ENCODE measurements at regions not wholly inside any gene's neighbourhood (a gene's known extent, or its start where the extent isn't known, plus 50 kb on each side); places are given as distances from the start of the nearest gene placed in this dataset.

DNA sequence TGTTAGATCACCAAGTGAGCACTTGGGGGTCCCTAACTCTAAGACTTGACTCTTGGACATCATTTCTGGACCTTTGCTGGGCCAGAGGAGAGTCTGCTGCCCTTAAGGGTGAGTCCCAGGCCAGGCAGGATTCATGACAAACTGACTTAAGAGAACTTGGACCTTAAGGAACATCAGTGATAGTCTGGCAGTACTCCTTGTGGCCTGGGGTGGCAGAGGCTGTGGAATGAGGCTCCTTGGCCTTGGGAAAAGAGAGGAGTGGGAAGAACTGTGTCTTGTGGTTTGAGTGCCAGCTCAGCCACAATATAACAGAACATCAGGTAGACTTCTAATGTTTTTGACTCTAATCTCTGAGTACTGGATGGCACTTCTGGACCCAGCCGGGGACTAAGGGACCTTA, 478.7 kb downstream of the MEI4 start:
- no peak for TF ChIP-seq EZH2 (IDR thresholded peaks at IDR 0.05; ENCODE audit: insufficient read depth, poor library complexity, severe bottlenecking)
- no peak for TF ChIP-seq EZH2phosphoT487 (IDR thresholded peaks at IDR 0.05; ENCODE audit: insufficient read depth, low read depth)
- in situ Hi-C loops (cut with MboI) = no loop called here
- H3K9ac ChIP-seq = no peak overlapping the region
- no peaks in the 10 kb centered on the region for H3K79me2 ChIP-seq (ENCODE audit: insufficient read depth)
- DNase-seq = no peak
- H4K20me1 ChIP-seq (ENCODE audit: insufficient read depth) = no peaks in the 10 kb centered on the region
- H3K4me1 ChIP-seq (ENCODE audit: insufficient read depth) = no peaks in the 10 kb centered on the region
- no peaks in the 10 kb centered on the region for H3F3A ChIP-seq (ENCODE audit: insufficient read depth)
- no peak overlapping the region for H3K27ac ChIP-seq
- H3K4me2 ChIP-seq (ENCODE audit: unreplicated experiment) = no peak overlapping the region
- no peak overlapping the region for H3K4me3 ChIP-seq
- H3K27me3 ChIP-seq (replicated peaks; ENCODE audit: insufficient read depth) = no peaks in the 10 kb centered on the region
- no peaks in the 10 kb centered on the region for H3K36me3 ChIP-seq (ENCODE audit: low read depth)
- 29 to 48% methylated on average over 1 of the region's 1 CpG for WGBS, 2 experiments (ENCODE audit: low coverage in 1 of 2, low lambda C conversion rate in 2 of 2, missing lambda C conversion rate in 2 of 2)
- H2AFZ ChIP-seq = no peak overlapping the region
- no peaks in the 10 kb centered on the region for H3K9me2 ChIP-seq (ENCODE audit: insufficient read depth)
- no peaks in the 10 kb centered on the region for H3K9me3 ChIP-seq (ENCODE audit: low read depth)

DNA sequence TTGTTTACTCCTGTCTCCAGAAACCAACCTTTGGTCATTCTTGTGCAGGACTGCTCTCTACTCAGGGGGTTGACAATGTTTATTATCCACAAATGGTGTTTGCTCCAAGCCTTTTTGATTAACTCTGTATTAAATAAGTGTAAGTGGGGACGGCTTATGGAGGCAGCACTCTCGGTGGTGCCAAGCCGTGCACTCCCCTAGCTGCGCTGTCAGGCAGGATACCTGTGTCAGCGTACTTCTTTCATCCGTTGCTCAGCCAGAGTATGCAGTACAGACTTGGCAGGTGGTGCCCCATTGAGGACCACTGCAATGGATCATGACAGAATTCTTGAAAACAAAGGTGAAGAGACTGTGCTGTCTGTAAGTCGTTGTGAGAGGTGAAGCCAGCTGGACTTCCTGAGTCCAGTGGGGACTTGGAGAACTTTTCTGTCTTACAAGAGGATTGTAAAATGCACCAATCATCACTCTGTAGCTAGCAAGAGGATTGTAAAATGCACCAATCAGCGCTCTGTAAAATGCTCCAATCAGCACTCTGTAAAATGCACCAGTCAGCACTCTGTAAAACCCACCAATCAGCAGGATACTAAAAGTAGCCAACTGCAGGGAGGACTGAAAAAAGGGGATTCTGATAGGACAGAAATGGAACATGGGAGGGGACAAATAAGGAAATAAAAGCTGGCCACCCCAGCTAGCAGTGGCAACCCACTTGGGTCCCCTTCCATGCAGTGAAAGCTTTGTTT, 480.0 kb downstream of the MEI4 start:
- Histone ChIP-seq H3K36me3 (ENCODE audit: low read depth) (no peaks in the 10 kb centered on the region), H4K20me1 (ENCODE audit: insufficient read depth) (no peaks in the 10 kb centered on the region), H3K4me1 (ENCODE audit: insufficient read depth) (no peaks in the 10 kb centered on the region), H3K9ac (no peak overlapping the region), H3K79me2 (ENCODE audit: insufficient read depth) (no peaks in the 10 kb centered on the region), H3K4me3 (no peak overlapping the region), H3K27ac (no peak overlapping the region), H3K9me2 (ENCODE audit: insufficient read depth) (no peaks in the 10 kb centered on the region), H3K27me3 (replicated peaks; ENCODE audit: insufficient read depth) (no peaks in the 10 kb centered on the region), H3F3A (ENCODE audit: insufficient read depth) (no peaks in the 10 kb centered on the region), H3K4me2 (ENCODE audit: unreplicated experiment) (no peak overlapping the region), H3K9me3 (ENCODE audit: low read depth) (no peaks in the 10 kb centered on the region), H2AFZ (no peak overlapping the region)
- WGBS, 2 experiments (ENCODE audit: low coverage in 1 of 2, low lambda C conversion rate in 2 of 2, missing lambda C conversion rate in 2 of 2) = 57 to 68% methylated on average over 8 of the region's 8 CpGs
- no peak for DNase-seq
- in situ Hi-C loops (cut with MboI) = no loop called here
- TF ChIP-seq EZH2 (IDR thresholded peaks at IDR 0.05; ENCODE audit: insufficient read depth, poor library complexity, severe bottlenecking) = no peak
- no peak for TF ChIP-seq EZH2phosphoT487 (IDR thresholded peaks at IDR 0.05; ENCODE audit: insufficient read depth, low read depth)

GRCh38 chr6:78150425-78150824, 497.6 kb downstream of the MEI4 start:
- H3K27me3 ChIP-seq (replicated peaks; ENCODE audit: insufficient read depth) = no peaks in the 10 kb centered on the region
- H3K4me2 ChIP-seq (ENCODE audit: unreplicated experiment) = no peak overlapping the region
- TF ChIP-seq EZH2 (IDR thresholded peaks at IDR 0.05; ENCODE audit: insufficient read depth, poor library complexity, severe bottlenecking) = no peak
- TF ChIP-seq EZH2phosphoT487 (IDR thresholded peaks at IDR 0.05; ENCODE audit: insufficient read depth, low read depth) = no peak
- 12 to 16% methylated on average over 3 of the region's 3 CpGs for WGBS, 2 experiments (ENCODE audit: low coverage in 1 of 2, low lambda C conversion rate in 2 of 2, missing lambda C conversion rate in 2 of 2)
- no peaks in the 10 kb centered on the region for H3K9me2 ChIP-seq (ENCODE audit: insufficient read depth)
- no peaks in the 10 kb centered on the region for H3K36me3 ChIP-seq (ENCODE audit: low read depth)
- H3K27ac ChIP-seq = no peak overlapping the region
- no peaks in the 10 kb centered on the region for H3K79me2 ChIP-seq (ENCODE audit: insufficient read depth)
- in situ Hi-C loops (cut with MboI) = no loop called here
- H3K9me3 ChIP-seq (ENCODE audit: low read depth) = no peaks in the 10 kb centered on the region
- no peak overlapping the region for H3K4me3 ChIP-seq
- H3F3A ChIP-seq (ENCODE audit: insufficient read depth) = no peaks in the 10 kb centered on the region
- no peaks in the 10 kb centered on the region for H3K4me1 ChIP-seq (ENCODE audit: insufficient read depth)
- H2AFZ ChIP-seq = no peak overlapping the region
- H4K20me1 ChIP-seq (ENCODE audit: insufficient read depth) = no peaks in the 10 kb centered on the region
- no peak overlapping the region for H3K9ac ChIP-seq
- no peak for DNase-seq

- H3K9me2 ChIP-seq (ENCODE audit: insufficient read depth) = no peaks in the 10 kb centered on the region
- no peak overlapping the region for H3K4me3 ChIP-seq
- no peaks in the 10 kb centered on the region for H4K20me1 ChIP-seq (ENCODE audit: insufficient read depth)
- H2AFZ ChIP-seq = no peak overlapping the region
- no peaks in the 10 kb centered on the region for H3K79me2 ChIP-seq (ENCODE audit: insufficient read depth)
- in situ Hi-C loops (cut with MboI) = no loop called here
- no peaks in the 10 kb centered on the region for H3F3A ChIP-seq (ENCODE audit: insufficient read depth)
- no peak for TF ChIP-seq EZH2 (IDR thresholded peaks at IDR 0.05; ENCODE audit: insufficient read depth, poor library complexity, severe bottlenecking)
- no peak for TF ChIP-seq EZH2phosphoT487 (IDR thresholded peaks at IDR 0.05; ENCODE audit: insufficient read depth, low read depth)
- no peaks in the 10 kb centered on the region for H3K9me3 ChIP-seq (ENCODE audit: low read depth)
- no peak overlapping the region for H3K27ac ChIP-seq
- no peak for DNase-seq
- H3K36me3 ChIP-seq (ENCODE audit: low read depth) = no peaks in the 10 kb centered on the region
- no peak overlapping the region for H3K9ac ChIP-seq
- H3K4me2 ChIP-seq (ENCODE audit: unreplicated experiment) = no peak overlapping the region
- H3K4me1 ChIP-seq (ENCODE audit: insufficient read depth) = no peaks in the 10 kb centered on the region
- no peaks in the 10 kb centered on the region for H3K27me3 ChIP-seq (replicated peaks; ENCODE audit: insufficient read depth)
Measured at GRCh38 chr6:78153976-78154375, 501.1 kb downstream of the MEI4 start.

DNA sequence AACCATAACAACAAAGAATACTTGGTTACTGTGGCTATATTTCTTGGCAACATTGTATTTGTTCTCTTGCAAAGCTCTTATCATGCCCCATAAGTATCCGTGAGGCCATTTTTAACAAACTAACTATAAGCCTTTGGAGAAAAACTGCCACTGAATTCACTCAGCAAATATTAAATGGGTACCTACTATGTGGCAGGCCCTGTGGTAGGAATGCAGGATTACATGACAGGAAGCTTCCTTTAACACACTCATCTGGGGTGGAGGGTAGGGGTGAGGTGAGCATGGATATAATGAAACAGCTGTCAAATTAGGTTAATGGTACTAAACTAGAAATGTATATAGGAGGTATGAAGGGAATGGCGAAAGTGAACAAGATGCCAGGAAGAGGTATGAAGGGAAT, 504.8 kb downstream of the MEI4 start:
- H3K4me2 ChIP-seq (ENCODE audit: unreplicated experiment) = no peak overlapping the region
- H3K4me3 ChIP-seq = no peak overlapping the region
- no peaks in the 10 kb centered on the region for H3K79me2 ChIP-seq (ENCODE audit: insufficient read depth)
- H3K27me3 ChIP-seq (replicated peaks; ENCODE audit: insufficient read depth) = no peaks in the 10 kb centered on the region
- H3K9ac ChIP-seq = no peak overlapping the region
- H4K20me1 ChIP-seq (ENCODE audit: insufficient read depth) = no peaks in the 10 kb centered on the region
- H3K27ac ChIP-seq = no peak overlapping the region
- 31 to 40% methylated on average over 2 of the region's 2 CpGs for WGBS, 2 experiments (ENCODE audit: low coverage in 1 of 2, low lambda C conversion rate in 2 of 2, missing lambda C conversion rate in 2 of 2)
- no peaks in the 10 kb centered on the region for H3F3A ChIP-seq (ENCODE audit: insufficient read depth)
- no peaks in the 10 kb centered on the region for H3K36me3 ChIP-seq (ENCODE audit: low read depth)
- H2AFZ ChIP-seq = no peak overlapping the region
- no peaks in the 10 kb centered on the region for H3K9me3 ChIP-seq (ENCODE audit: low read depth)
- no peaks in the 10 kb centered on the region for H3K4me1 ChIP-seq (ENCODE audit: insufficient read depth)
- no peaks in the 10 kb centered on the region for H3K9me2 ChIP-seq (ENCODE audit: insufficient read depth)
- in situ Hi-C loops (cut with MboI) = no loop called here
- no peak for TF ChIP-seq EZH2phosphoT487 (IDR thresholded peaks at IDR 0.05; ENCODE audit: insufficient read depth, low read depth)
- TF ChIP-seq EZH2 (IDR thresholded peaks at IDR 0.05; ENCODE audit: insufficient read depth, poor library complexity, severe bottlenecking) = no peak
- DNase-seq = no peak
